Small intestine (tissue), 7 donors: ENCODE measurements at regions not wholly inside any gene's neighbourhood (a gene's known extent, or its start where the extent isn't known, plus 50 kb on each side); places are given as distances from the start of the nearest gene placed in this dataset.

Experiments
- DNase-seq, 2 donors: peaks; one replicate each; pipeline versions ENCODE4 v3.0.0 to v3.0.0-alpha.2; 2013
- FAIRE-seq: peaks from 2 replicates; lab custom pipeline; 2012; peaks lifted over from hg19 to GRCh38; lab: Jason Lieb, UNC
- H3K27ac ChIP-seq, 3 donors: one replicate each; pipeline ENCODE4 v1.5.1; 2013; ENCODE audit warnings: low read length in 2 of 3, mild to moderate bottlenecking in 2 of 3, control low read depth in 1 of 3, inconsistent platforms in 1 of 3, low read depth in 1 of 3, moderate library complexity in 1 of 3
- H3K27me3 ChIP-seq, 3 donors: one replicate each; pipeline ENCODE4 v1.6.1; 2013; ENCODE audit warnings: low read length in 3 of 3, inconsistent platforms in 1 of 3; ENCODE audit not compliant: control insufficient read depth in 3 of 3, insufficient read depth in 3 of 3
- H3K36me3 ChIP-seq, 3 donors: one replicate each; pipeline ENCODE4 v1.6.1; 2013; ENCODE audit warnings: low read length in 3 of 3, inconsistent platforms in 1 of 3, low read depth in 1 of 3, mild to moderate bottlenecking in 1 of 3, moderate library complexity in 1 of 3; ENCODE audit not compliant: control insufficient read depth in 3 of 3, insufficient read depth in 2 of 3
- H3K4me1 ChIP-seq, 3 donors: one replicate each; pipeline ENCODE4 v1.6.1; 2013; ENCODE audit warnings: low read length in 2 of 3, inconsistent platforms in 1 of 3, low read depth in 1 of 3, mild to moderate bottlenecking in 1 of 3, moderate library complexity in 1 of 3; ENCODE audit not compliant: control insufficient read depth in 3 of 3, insufficient read depth in 2 of 3
- H3K4me3 ChIP-seq, 3 donors: one replicate each; pipeline ENCODE4 v1.5.1; 2013; ENCODE audit warnings: low read length in 3 of 3, control low read depth in 1 of 3, inconsistent platforms in 1 of 3, low read depth in 1 of 3, mild to moderate bottlenecking in 1 of 3, moderate library complexity in 1 of 3
- H3K9me3 ChIP-seq, 2 donors: one replicate each; pipeline ENCODE4 v1.6.1; 2013; ENCODE audit warnings: low read depth in 1 of 2, low read length in 1 of 2; ENCODE audit not compliant: control insufficient read depth in 2 of 2, insufficient read depth in 1 of 2
- WGBS, 3 donors: extraction: QIAGEN DNeasy Blood & Tissue Kit; methylation state at CpG; one replicate each; pipeline ENCODE4 v1.1.7; 2013; 5-methylcytosine and 5-hydroxymethylcytosine counted together
- donor health status: healthy with polysubstance abuse.
- donor health status: control.
- donor health status: control.
- donor health status: Bipolar disorder and iron deficiency.
- donor health status: healthy.

DNA sequence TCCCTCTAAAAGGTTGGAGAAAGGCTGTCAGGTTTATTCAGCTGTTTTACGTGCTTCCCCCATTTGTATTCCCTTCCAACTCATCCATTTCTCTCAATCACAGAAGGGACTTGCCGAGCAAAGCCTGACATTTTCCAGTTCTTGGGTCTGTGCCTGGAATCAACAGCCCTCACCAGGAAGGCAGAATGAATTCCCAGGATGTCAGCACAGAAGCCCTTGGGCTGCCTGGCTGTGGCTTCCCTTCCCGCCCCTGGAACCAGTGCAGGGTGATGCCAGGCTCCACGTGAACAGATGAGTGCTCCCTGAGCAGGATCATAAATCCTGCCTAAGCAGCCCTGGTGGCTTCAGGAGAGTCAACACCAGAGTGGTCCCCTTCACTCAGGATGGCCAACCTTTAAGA is 86.1 kb upstream of the CD83 start:
- FAIRE-seq (no peak), DNase-seq (no peak)
- Histone ChIP-seq H3K4me3 (no peak overlapping the region), H3K9me3 (no peaks in the 10 kb centered on the region), H3K27ac (no peak overlapping the region), H3K36me3 (no peaks in the 10 kb centered on the region), H3K4me1 (no peaks in the 10 kb centered on the region), H3K27me3 (peaks cover 0 to 8% (median 6%) of the 10 kb centered on the region in 3 donors)
- 51 to 58% (median 57%) methylated on average over 4 of the region's 4 CpGs for WGBS, 3 donors

DNA sequence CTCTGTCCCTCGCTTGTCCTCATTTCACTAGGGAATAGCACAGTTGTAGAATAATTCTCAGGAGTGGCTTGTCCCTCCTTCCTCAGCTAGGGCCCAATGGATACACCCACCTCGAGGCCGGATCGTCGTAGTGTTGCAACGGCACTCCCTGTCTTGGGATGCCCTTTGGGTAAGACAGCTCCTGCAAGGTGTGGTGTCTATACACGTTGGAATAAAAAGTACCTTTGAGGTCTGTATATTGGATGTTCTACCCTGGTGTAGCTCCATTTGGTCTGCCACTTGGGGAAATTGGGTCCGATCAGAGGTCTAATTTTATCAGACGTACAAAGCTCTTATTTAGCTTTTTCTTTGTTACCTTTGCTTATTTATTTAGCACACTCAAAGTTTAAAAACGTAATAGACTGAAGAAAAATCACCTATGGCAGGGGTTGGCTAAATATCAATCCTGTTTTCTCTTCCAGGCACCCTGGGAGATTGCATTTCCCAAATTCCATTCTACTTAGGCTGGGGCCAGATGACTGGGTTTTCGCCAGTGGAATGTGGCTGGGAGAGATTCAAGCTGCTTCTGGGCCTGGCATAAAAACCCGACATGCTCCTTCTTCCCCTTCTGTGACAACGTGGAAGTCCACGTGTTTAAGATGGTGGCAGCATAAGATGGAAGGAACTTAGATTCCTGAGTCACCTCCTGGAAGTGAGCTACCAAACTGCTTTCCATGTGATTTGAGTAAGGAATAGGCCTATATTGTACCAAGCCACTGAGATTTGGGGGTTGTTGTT is 82.3 kb upstream of the CD83 start:
- DNase-seq (no peak), FAIRE-seq (no peak)
- no peak overlapping the region for H3K4me3 ChIP-seq
- WGBS, 3 donors: 74 to 85% (median 78%) methylated on average over 14 of the region's 14 CpGs
- no peak overlapping the region for H3K27ac ChIP-seq
- H3K27me3 ChIP-seq: peaks cover 0 to 5% (median 4%) of the 10 kb centered on the region in 3 donors
- no peaks in the 10 kb centered on the region for H3K9me3 ChIP-seq
- H3K4me1 ChIP-seq: no peaks in the 10 kb centered on the region
- H3K36me3 ChIP-seq: no peaks in the 10 kb centered on the region

DNA sequence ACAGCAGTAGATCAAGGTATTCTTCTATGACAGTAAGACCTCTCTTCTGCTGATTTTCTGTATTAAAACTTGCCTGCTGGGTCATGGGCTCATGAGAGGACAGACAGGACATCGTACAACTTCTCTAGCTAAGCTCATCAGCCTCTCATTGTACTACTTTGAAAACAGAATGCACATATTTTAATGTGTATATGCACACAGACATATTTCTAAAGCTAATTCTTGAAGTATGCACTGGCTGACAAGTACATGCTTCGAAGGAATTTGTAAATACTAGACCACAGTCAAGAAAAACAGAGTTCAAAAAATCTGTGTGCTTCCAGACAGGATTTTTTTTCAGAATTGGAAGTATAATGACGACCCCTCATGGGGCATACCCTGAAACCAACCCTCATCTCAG is 81.7 kb upstream of the CD83 start:
- 66 to 75% (median 75%) methylated on average over 3 of the region's 3 CpGs for WGBS, 3 donors
- Histone ChIP-seq H3K27ac (no peak overlapping the region), H3K9me3 (no peaks in the 10 kb centered on the region), H3K4me1 (no peaks in the 10 kb centered on the region), H3K36me3 (no peaks in the 10 kb centered on the region), H3K27me3 (peaks cover 0 to 8% (median 3%) of the 10 kb centered on the region in 3 donors), H3K4me3 (no peak overlapping the region)
- no peak for FAIRE-seq
- DNase-seq: no peak

DNA sequence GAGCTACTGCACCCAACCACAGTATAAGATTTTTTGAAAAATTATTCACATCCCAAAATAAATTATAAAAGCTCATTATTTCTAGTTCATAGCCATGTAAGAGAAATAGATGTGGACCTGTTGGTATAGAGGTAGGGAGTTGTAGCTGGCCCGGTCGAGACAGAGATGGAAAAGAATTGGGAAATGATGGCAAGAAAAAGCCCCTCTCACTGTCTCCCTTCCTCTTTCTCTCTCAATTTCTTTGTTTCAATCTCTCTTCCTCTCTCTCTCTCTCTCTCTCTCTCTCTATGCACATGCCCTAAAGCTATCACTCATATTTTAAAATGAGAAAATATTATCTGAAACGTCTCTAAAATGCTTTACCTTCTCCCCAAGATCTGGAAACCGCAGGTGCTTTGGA is 80.7 kb upstream of the CD83 start:
- 73 to 86% (median 73%) methylated on average over 4 of the region's 4 CpGs for WGBS, 3 donors
- Histone ChIP-seq H3K27me3 (peaks cover 0 to 8% (median 3%) of the 10 kb centered on the region in 3 donors), H3K9me3 (no peaks in the 10 kb centered on the region), H3K4me3 (no peak overlapping the region), H3K36me3 (no peaks in the 10 kb centered on the region), H3K27ac (no peak overlapping the region), H3K4me1 (no peaks in the 10 kb centered on the region)
- FAIRE-seq: no peak
- no peak for DNase-seq

DNA sequence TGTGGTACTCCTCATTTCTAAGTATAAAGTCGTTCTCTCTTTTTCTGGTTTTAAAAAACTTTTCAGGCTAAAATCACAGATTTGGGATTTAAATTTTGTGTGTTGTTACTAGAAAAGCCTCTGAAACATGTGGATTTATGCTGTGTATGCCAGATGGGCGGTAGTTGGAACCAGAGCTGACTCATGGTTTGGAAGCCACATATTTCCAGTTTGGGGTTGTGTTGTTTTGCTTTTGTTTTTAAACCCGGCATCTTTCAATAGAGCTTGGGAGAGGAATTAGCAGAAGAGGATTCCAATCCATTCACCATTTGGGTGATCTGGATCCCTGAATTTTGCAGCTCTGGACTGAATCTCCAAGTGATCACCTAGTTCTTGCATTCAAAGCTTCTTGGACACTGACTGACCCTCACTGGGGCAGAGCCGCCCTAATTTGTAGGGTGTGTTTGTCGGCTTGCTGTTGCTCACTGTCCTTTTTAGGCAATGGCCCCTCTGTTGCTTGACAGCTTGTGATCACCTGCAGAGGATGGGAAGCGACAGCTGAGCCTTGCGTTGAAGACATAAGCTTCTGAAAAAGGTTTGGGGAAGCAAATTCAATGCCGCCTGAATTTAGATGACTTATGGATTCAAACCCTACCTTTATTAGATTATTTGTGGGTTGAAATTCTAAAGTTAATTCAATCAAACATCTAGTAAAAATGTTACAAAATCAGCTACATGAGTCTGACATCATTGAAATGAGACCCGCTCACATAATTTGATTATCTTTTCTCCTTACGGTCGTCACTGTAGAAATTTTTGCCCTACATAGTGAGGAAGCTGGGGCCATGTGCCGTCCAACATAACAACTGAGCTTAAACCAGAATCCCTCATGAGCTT is 79.9 kb upstream of the CD83 start:
- Histone ChIP-seq H3K36me3 (no peaks in the 10 kb centered on the region), H3K4me3 (no peak overlapping the region), H3K9me3 (no peaks in the 10 kb centered on the region), H3K4me1 (no peaks in the 10 kb centered on the region), H3K27me3 (peaks cover 0 to 8% (median 3%) of the 10 kb centered on the region in 3 donors), H3K27ac (no peak overlapping the region)
- DNase-seq (no peak), FAIRE-seq (no peak)
- WGBS, 3 donors: 77 to 82% (median 77%) methylated on average over 12 of the region's 12 CpGs

DNA sequence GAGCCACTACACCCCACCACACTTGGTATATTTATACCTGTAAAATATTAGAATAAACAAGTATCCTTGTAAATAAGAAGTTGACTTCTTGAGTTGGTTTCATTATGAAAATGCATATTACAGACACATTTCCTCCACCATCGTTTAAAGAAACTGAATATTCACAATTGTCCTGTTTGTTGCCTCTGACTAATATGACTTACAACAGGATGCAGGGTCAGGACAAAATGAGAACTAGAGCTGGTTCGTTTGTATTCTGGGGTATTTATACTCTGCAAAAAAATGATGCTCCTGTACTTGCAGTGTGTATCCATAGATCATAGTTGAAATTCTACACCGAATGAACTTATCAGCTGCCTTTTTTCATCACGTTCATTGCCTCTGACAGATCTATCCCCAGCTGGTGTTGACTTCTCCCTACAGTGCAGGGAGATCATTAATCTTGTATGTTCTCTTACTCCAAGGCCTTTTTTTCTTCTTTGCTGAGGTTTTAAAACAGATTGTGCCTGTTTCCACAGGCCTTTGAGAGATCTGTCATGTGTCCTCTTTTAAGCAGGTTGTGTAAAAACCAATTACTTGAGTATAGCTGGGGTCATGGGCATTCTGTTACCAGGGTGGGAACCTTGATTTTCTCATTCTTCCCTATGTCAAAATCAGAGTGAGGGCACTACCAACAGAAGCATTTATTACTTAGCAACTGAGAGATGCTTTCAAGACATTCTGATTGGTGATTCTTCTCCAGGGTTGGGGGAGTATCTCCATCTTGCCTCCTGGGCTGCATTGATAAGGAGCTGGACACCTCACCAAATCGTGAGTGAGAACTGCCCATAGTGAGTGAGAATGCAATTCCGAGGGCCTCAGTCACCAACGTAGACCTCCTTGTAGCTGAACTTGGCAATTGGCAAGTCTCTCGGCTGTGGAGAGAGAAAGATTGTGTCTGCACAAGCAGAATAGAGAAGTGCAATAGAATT is 78.8 kb upstream of the CD83 start:
- no peak overlapping the region for H3K27ac ChIP-seq
- peaks cover 0 to 13% (median 3%) of the 10 kb centered on the region in 3 donors for H3K27me3 ChIP-seq
- 51 to 58% (median 56%) methylated on average over 8 of the region's 8 CpGs for WGBS, 3 donors
- H3K4me1 ChIP-seq: no peaks in the 10 kb centered on the region
- H3K36me3 ChIP-seq: no peaks in the 10 kb centered on the region
- no peaks in the 10 kb centered on the region for H3K9me3 ChIP-seq
- FAIRE-seq: no peak
- DNase-seq: no peak
- H3K4me3 ChIP-seq: no peak overlapping the region

DNA sequence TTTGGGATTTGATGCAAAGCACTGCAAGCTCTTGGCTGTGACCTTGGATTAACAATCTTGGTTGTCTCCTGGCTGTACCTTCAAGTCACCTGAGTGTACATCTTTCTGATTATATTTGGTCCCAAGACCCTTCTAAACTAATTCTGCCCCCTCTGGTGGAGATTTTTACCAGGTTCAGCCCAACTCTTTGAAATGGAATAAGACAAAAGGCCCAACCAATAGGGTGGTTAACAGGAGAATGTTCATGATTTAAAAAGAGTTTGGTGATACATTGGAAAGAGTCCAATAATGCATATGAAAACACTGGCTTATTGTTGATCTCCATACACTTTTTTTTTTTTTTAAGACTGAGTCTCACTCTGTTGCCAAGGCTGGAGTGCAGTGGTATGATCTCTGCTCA is 77.5 kb upstream of the CD83 start:
- H3K27ac ChIP-seq: no peak overlapping the region
- H3K4me3 ChIP-seq: no peak overlapping the region
- no peak for DNase-seq
- no peaks in the 10 kb centered on the region for H3K9me3 ChIP-seq
- FAIRE-seq: no peak
- H3K36me3 ChIP-seq: no peaks in the 10 kb centered on the region
- peaks cover 0 to 9% (median 0%) of the 10 kb centered on the region in 3 donors for H3K27me3 ChIP-seq
- no peaks in the 10 kb centered on the region for H3K4me1 ChIP-seq
